ENCODE measurements at regions not wholly inside any gene's neighbourhood (a gene's known extent, or its start where the extent isn't known, plus 50 kb on each side); places are given as distances from the start of the nearest gene placed in this dataset.

DNA sequence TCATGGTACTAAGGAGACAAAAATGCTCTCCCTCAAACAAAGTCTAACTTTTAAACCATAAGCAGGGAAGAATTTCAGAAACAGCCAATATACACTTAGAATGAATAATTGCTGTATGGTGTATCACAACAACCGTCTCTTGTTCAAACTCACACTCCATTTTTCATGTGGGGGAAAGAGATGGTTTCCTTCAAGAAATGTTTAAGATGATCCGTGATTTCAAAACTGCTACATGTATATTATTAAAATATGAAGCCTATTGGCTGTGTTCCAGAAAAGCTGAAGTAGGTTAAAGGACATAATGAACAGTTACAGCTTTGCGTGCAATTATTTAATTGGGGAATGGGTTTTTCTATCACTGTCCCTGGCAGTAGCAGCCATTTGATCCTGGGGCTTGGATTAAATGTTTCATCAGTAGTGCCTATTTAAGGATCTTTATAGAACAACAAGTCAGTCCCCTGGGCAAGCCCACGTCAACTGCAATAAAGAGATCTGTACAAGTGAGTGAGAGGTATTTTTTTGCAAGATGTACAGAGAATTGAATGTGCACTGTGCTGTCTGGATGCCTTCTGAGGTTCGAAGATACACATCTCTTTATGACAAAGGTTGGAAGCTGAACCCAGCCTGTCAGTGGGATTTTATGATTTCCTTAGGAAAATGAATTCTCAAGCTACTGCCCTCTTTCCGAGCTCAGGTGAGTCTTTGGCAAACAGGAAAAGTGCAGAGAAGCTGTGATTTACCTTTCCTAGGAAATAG lies 337.2 kb upstream of the RARB start:
- no peaks in the 10 kb centered on the region for H3K36me3 Mint-ChIP-seq (ENCODE audit: unreplicated experiment)
- peaks cover 38% of the 10 kb centered on the region for H3K4me1 Mint-ChIP-seq (ENCODE audit: unreplicated experiment)
- no peak for DNase-seq (ENCODE audit: extremely low spot score, unreplicated experiment)
- TF ChIP-seq, protein P1, sequence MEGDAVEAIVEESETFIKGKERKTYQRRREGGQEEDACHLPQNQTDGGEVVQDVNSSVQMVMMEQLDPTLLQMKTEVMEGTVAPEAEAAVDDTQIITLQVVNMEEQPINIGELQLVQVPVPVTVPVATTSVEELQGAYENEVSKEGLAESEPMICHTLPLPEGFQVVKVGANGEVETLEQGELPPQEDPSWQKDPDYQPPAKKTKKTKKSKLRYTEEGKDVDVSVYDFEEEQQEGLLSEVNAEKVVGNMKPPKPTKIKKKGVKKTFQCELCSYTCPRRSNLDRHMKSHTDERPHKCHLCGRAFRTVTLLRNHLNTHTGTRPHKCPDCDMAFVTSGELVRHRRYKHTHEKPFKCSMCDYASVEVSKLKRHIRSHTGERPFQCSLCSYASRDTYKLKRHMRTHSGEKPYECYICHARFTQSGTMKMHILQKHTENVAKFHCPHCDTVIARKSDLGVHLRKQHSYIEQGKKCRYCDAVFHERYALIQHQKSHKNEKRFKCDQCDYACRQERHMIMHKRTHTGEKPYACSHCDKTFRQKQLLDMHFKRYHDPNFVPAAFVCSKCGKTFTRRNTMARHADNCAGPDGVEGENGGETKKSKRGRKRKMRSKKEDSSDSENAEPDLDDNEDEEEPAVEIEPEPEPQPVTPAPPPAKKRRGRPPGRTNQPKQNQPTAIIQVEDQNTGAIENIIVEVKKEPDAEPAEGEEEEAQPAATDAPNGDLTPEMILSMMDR (IDR thresholded peaks at IDR 0.05), result no peak
- peak overlapping the region; percentile 49 for H3K27ac Mint-ChIP-seq (ENCODE audit: unreplicated experiment)
- H3K4me3 Mint-ChIP-seq (ENCODE audit: unreplicated experiment), result no peak overlapping the region
- H3K9me3 Mint-ChIP-seq (ENCODE audit: unreplicated experiment), result no peaks in the 10 kb centered on the region
- H3K27me3 Mint-ChIP-seq (ENCODE audit: unreplicated experiment), result no peaks in the 10 kb centered on the region

DNA sequence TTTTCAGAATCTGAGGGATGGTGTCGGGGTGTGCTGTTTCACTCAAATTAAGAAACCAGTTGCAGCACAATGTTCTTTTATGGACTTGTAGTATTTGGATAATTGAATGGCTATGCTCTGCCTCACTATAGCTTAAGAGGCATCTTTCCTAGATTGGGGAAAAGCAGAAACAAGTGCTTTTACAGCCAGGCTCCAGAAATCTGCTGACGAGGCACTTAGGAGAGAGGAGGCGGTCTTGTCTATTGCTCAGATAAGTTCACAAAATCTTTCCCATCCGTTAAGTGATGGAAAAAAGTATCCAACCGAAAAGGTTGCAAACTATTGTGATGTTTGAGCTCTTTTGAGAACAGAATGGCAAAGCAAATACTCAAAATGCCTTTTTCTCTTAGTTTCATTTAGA lies 336.1 kb upstream of the RARB start:
- H3K27ac Mint-ChIP-seq (ENCODE audit: unreplicated experiment), result no peak overlapping the region
- H3K36me3 Mint-ChIP-seq (ENCODE audit: unreplicated experiment), result no peaks in the 10 kb centered on the region
- H3K27me3 Mint-ChIP-seq (ENCODE audit: unreplicated experiment), result no peaks in the 10 kb centered on the region
- DNase-seq (ENCODE audit: extremely low spot score, unreplicated experiment), result no peak
- H3K4me3 Mint-ChIP-seq (ENCODE audit: unreplicated experiment), result no peak overlapping the region
- no peaks in the 10 kb centered on the region for H3K9me3 Mint-ChIP-seq (ENCODE audit: unreplicated experiment)
- TF ChIP-seq, protein P1 (IDR thresholded peaks at IDR 0.05), result no peak
- H3K4me1 Mint-ChIP-seq (ENCODE audit: unreplicated experiment), result peaks cover 38% of the 10 kb centered on the region

DNA sequence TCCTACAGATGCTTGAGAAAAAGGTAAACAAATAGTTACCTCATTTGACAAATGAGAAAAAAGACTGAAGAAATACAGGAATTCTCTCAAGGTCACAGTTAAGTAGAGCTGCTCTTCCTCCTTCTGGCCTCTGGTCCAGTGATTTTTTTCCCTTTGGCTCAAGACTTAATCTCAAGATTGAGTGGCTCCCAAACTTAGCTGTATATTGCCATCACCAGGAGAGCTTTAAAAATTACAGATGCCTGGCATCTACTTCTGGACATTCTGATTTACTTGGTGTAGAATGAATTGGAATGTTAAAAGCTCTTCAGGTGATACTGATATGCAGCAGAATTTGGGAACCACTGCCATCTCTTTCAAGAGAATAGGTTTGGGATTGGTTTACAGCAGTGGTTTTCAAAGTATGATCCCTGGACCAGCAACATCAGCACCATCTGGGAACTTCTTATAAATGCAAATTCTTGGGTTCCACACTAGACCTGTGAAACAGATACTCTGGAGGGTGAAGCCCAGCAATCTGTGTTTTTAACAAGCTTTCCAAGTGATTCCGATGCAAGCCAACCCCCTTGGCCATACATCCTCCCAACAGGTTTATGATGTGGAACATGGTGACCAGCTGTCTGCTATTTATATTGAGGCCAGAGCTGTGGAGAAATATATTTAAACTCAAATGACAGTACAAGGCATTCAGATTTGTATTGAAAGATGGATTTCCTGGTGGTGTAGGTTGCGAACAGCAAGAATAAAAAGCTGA lies 333.0 kb upstream of the RARB start:
- Mint-ChIP-seq H3K9me3 (ENCODE audit: unreplicated experiment) (no peaks in the 10 kb centered on the region), H3K4me3 (ENCODE audit: unreplicated experiment) (no peak overlapping the region), H3K27me3 (ENCODE audit: unreplicated experiment) (no peaks in the 10 kb centered on the region), H3K27ac (ENCODE audit: unreplicated experiment) (no peak overlapping the region), H3K36me3 (ENCODE audit: unreplicated experiment) (no peaks in the 10 kb centered on the region), H3K4me1 (ENCODE audit: unreplicated experiment) (peaks cover 14% of the 10 kb centered on the region)
- TF ChIP-seq, protein P1 (IDR thresholded peaks at IDR 0.05), result peak; percentile 43
- DNase-seq (ENCODE audit: extremely low spot score, unreplicated experiment), result no peak

DNA sequence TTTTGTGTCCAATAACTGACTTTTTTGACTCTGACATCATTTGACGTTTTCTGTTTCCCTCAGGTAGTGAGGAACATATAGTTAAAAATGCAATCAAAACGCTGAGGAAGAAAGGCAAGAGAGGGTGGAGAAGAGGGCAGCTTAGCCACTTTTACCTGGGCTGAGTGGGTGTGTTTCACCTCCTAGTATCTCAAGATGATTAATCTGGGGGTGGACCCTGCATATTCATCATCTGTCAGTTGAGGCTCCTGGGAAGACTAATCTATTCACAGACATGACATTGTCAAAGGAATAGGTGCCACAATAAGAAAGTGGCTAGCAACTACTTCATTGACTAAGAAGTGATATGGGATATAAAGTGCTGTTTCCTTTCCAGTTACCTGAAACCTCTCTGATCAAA lies 331.5 kb upstream of the RARB start:
- Mint-ChIP-seq H3K4me3 (ENCODE audit: unreplicated experiment) (no peak overlapping the region), H3K27me3 (ENCODE audit: unreplicated experiment) (no peaks in the 10 kb centered on the region), H3K36me3 (ENCODE audit: unreplicated experiment) (no peaks in the 10 kb centered on the region), H3K9me3 (ENCODE audit: unreplicated experiment) (no peaks in the 10 kb centered on the region), H3K4me1 (ENCODE audit: unreplicated experiment) (peaks cover 2% of the 10 kb centered on the region), H3K27ac (ENCODE audit: unreplicated experiment) (no peak overlapping the region)
- no peak for DNase-seq (ENCODE audit: extremely low spot score, unreplicated experiment)
- TF ChIP-seq, protein P1 (IDR thresholded peaks at IDR 0.05), result no peak

DNA sequence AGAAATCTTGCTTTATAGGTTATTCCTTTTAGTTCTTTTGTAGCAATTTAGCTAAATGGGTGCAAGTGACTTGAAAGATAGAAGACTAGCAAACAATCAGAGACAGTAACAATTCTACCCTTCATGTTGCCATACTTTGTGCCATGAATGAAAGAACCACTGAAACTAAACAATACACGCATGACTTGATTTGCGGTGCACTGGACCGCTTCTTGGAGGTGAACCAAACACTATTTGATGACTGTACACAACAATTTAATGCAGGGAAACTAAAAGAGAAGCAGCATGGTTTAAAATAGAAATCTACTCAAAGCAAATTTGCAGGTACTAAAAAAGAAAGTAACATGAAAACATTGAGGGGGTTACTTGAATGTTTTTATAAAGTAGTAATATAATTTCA lies 331.0 kb upstream of the RARB start:
- DNase-seq (ENCODE audit: extremely low spot score, unreplicated experiment), result no peak
- no peak overlapping the region for H3K4me3 Mint-ChIP-seq (ENCODE audit: unreplicated experiment)
- H3K27me3 Mint-ChIP-seq (ENCODE audit: unreplicated experiment), result no peaks in the 10 kb centered on the region
- H3K27ac Mint-ChIP-seq (ENCODE audit: unreplicated experiment), result no peak overlapping the region
- H3K9me3 Mint-ChIP-seq (ENCODE audit: unreplicated experiment), result no peaks in the 10 kb centered on the region
- TF ChIP-seq, protein P1 (IDR thresholded peaks at IDR 0.05), result no peak
- H3K36me3 Mint-ChIP-seq (ENCODE audit: unreplicated experiment), result no peaks in the 10 kb centered on the region
- peaks cover 4% of the 10 kb centered on the region for H3K4me1 Mint-ChIP-seq (ENCODE audit: unreplicated experiment)

Measured in osteocyte (in vitro differentiated cells).